Suppressor macrophage (primary cell): ENCODE measurements at regions not wholly inside any gene's neighbourhood (a gene's known extent, or its start where the extent isn't known, plus 50 kb on each side); places are given as distances from the start of the nearest gene placed in this dataset.
"Not testable (repeated sequence)": the region's sequence is repeated elsewhere in the genome, so short reads cannot be mapped to it uniquely, and the experiment has no call there.

ENCODE experiments used
- DNase-seq, 4 experiments: peaks; one replicate each; pipeline ENCODE4 v3.0.0-alpha.2; 2020 to 2022

GRCh38 chr5:110251366-110251765, 475.1 kb downstream of the TMEM232 start:
- no peak for DNase-seq

GRCh38 chr5:110255194-110255593, 471.3 kb downstream of the TMEM232 start:
- no peak for DNase-seq

- no peak for DNase-seq
Measured at GRCh38 chr5:110256298-110256697, 470.2 kb downstream of the TMEM232 start.

GRCh38 chr5:110257971-110258370, 468.5 kb downstream of the TMEM232 start:
- DNase-seq: no peak

- DNase-seq: no peak
Measured at GRCh38 chr5:110258460-110259216, 467.8 kb downstream of the TMEM232 start.

GRCh38 chr5:110262749-110263148, 463.7 kb downstream of the TMEM232 start:
- no peak for DNase-seq

GRCh38 chr5:110264661-110265060, 461.8 kb downstream of the TMEM232 start:
- DNase-seq: no peak

- DNase-seq: no peak
Measured at GRCh38 chr5:110265162-110265561, 461.3 kb downstream of the TMEM232 start.

GRCh38 chr5:110267714-110268113, 458.8 kb downstream of the TMEM232 start:
- no peak for DNase-seq

- DNase-seq: no peak
Measured at GRCh38 chr5:110268283-110268682, 458.2 kb downstream of the TMEM232 start.

- no peak for DNase-seq
Measured at GRCh38 chr5:110268985-110269384, 457.5 kb downstream of the TMEM232 start.

- DNase-seq: no peak
Measured at GRCh38 chr5:110269478-110270142, 456.9 kb downstream of the TMEM232 start.

GRCh38 chr5:110275878-110276277, 450.6 kb downstream of the TMEM232 start:
- DNase-seq: no peak

GRCh38 chr5:110278449-110278848, 448.0 kb downstream of the TMEM232 start:
- not testable (repeated sequence) for DNase-seq

- not testable (repeated sequence) for DNase-seq
Measured at GRCh38 chr5:110284121-110284520, 442.4 kb downstream of the TMEM232 start.

- DNase-seq: no peak
Measured at GRCh38 chr5:110288766-110289511, 437.5 kb downstream of the TMEM232 start.

- DNase-seq: no peak
Measured at GRCh38 chr5:110289512-110289810, 437.0 kb downstream of the TMEM232 start.

GRCh38 chr5:110290542-110290941, 435.9 kb downstream of the TMEM232 start:
- no peak for DNase-seq

- no peak for DNase-seq
Measured at GRCh38 chr5:110294281-110294680, 432.2 kb downstream of the TMEM232 start.

- peak in 1 of 4 experiments; percentile 0 for DNase-seq
Measured at GRCh38 chr5:110297152-110297670, 429.3 kb downstream of the TMEM232 start.

- DNase-seq: no peak
Measured at GRCh38 chr5:110304176-110304575, 422.3 kb downstream of the TMEM232 start.

- no peak for DNase-seq
Measured at GRCh38 chr5:110306650-110307049, 419.8 kb downstream of the TMEM232 start.

GRCh38 chr5:110309222-110309621, 417.2 kb downstream of the TMEM232 start:
- DNase-seq: no peak
